HG03558 (cell line): ENCODE measurements at regions not wholly inside any gene's neighbourhood (a gene's known extent, or its start where the extent isn't known, plus 50 kb on each side); places are given as distances from the start of the nearest gene placed in this dataset.
"Not testable (repeated sequence)": the region's sequence is repeated elsewhere in the genome, so short reads cannot be mapped to it uniquely, and the experiment has no call there.

Experiments
- ATAC-seq: cut with Tn5 transposase; IDR thresholded peaks from one replicate; pipeline ENCODE4 v1.9.1; 2021; ENCODE audit warnings: moderate number of reproducible peaks; ENCODE audit not compliant: unreplicated experiment; ENCODE audit errors: extremely low read depth

DNA sequence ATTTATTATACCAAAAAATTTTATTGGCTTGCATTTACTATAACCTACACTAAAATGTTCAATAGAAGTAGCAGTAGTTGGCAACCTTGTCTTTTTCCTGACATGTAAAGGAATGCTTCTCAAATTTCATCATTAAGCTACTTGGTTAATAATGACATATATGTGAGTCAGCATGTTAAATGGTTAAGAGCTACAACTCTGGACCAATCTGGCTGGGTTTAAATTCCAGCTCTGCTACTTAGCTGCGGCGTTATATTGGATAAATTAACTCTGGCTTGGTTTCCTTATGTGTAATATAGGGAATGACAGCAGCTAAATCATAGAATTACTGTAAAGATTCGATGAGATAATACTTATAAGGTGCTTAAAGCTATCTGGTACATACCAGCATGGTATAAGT lies 53.7 kb upstream of the OTOGL start:
- ATAC-seq: no peak

DNA sequence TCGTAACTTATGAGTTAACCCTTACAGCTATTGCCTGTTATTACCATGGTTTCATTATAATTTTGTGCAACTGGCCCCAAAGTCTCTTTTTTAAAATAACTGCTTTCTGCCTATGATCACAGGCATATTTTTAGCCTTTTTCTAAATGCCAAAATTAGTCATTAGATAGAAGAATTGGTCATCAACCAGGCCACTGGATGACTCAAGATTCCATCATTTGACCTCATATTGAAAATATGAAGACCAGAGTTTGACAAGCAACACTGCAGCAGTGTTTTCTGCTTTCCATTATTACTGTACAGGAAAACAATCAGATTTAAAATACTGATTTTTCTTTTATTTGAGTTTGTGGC lies 54.7 kb upstream of the OTOGL start:
- no peak for ATAC-seq

DNA sequence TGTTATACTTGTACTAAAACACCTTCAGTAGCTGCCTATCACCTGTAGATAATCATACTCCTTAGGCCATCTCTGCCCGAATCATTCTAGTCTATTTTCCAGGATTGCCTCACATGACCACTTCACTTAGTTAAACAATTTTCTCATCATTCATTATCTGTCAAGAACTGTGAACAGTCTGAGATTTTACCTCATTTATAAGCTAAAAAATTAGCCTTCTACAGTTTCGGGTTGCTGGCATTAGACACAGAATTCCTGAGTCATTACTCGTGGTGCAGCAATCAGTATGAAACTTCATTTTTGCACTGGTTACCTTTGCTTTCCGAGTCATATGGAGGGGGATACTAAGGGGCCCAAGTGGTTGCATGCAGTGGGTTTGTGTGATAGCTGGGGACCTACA lies 57.6 kb upstream of the OTOGL start:
- no peak for ATAC-seq

DNA sequence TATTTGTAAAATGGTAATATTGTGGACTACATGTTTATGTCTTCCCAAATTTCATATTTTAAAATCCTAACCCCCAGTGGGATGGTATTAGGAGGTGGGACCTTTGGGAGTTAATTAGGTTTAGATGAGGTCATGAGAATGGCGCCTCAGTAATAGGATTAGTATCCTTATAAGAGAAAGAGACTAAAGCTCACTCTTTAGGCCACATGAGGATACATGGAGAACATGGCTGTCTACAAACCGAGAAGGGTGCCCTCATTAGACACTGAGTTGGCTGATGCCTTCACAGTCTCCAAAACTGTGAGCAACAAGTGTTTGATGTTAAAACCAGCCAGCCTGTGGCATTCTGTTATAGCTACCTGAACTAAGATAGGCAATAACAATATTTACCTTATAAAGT lies 58.3 kb upstream of the OTOGL start:
- no peak for ATAC-seq

DNA sequence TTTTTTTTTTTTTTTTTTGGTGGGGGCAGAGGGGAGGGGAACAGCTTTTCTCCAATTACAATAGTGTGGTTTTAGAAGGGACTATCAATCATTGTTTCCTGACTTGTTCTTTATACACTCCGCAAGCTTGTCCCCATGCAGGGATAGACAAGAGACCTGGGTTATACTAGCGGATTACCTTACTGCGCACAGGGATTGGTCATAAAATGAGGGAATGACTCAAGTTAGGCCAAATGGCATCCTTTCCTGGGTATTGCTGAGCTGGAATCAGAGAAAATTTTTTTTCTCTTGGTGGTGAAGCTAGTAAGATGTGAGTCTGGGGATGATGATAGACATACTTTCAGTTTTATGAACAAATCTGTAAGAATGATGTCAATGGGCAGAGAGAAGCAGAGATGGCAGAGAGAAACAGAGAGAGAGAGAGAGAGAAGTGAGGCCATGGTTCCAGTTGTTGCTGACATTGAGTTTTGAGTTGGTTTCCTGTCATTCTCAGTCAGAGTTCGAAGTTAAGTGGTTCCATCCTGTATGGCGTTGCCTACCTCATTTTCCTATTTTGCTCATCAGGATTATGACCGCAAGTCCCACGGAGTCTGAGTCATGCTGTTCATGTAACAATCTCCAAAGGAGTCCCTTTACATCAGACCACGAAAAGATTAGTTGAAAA lies 59.1 kb upstream of the OTOGL start:
- ATAC-seq: no peak

DNA sequence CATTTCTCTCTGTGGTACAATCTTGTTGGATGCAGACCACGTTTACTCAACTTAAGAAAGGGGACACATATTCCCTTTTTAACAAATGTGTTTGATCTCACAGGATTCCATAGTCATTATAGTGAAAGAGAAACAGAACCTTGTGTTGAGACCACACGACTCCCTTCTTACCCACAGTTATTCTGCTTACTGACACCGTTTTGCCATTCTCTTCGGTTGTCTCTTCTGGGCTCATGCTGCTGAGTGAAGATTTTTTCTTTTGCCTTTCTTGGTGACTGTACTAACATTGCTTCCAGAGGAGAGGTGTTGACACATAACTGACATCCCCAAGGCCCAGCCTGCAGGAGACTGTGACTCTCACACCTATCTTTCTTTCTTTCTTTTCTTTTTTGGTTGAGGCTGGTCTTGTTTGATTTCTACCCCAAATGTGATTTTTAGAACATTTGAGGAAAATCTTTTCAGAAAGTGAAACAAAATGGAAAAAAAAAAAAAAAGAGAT lies 61.2 kb upstream of the OTOGL start:
- no peak for ATAC-seq

DNA sequence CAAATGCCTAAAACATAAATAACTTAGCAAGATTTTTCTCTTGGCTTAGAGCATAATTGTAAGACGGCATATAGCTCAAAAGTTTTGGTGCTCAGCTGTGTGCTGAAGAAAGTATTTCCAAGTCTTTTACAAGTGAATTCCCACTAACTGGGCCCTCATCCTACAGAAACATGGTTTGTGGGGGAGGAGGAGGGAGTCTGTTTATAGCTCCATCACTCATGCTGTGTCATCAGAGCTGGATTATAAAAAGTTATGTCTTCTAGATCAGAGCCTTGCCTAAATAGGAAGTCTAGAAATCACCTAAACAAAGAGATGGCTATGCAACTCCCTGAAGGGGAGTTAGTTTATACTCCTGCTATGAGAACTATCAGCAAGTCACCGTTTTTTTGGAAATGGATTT lies 65.9 kb upstream of the OTOGL start:
- no peak for ATAC-seq

DNA sequence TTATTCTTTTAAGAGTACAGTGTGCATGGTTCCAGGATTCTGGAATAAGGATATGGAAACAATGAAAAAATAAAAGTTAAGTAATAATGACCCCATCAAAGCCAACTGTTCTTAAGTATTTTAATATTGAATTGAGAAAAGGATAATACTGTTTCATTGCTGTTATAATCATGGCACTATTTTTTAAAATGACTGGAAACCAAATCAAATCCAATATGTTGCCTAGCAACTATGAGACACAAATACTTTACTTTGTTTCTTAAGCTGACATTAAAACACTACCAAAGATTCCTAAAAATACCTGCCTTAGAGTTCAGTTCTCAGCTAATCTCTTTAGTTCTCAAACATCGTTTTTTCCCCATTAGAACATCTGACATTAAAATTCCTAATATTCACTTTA lies 66.4 kb upstream of the OTOGL start:
- ATAC-seq: no peak

DNA sequence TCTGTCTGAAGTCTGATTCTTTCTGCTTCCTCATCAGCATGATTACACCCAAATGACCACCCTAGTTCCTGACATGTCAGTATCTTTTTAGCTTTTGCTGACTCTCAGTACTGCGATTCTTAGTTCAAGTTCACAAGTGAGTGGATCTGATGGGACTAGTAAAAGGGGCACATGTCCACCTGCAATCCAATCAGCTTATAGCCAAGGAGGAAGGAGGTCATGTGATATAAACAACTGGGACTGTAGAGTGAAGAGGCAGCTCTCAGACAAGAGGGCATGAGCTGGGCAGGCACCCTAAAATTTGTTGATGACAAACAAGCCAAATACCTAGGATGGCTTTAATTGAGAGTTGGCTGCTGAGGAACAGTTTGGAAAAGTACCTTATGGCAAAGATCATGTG lies 68.1 kb upstream of the OTOGL start:
- ATAC-seq: no peak

DNA sequence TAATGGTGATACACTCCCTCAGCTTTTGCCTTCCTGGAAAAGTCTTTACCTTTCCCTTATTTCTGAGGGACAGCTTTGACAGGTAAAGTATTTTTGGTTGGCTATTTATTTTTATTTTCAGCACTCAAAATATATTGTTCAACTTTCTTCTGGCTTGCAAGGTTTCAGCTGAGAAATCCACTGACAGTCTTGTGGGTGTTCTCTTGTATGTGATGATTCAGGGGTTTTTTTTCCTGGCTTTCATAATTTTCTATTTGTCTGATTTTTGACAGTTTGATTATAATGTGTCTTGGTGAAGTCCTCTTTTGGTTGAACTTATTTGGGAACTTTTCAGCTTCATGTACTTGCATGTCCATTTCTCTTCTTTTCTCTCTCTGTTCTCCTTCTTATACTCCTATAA lies 73.7 kb upstream of the OTOGL start:
- ATAC-seq: no peak

DNA sequence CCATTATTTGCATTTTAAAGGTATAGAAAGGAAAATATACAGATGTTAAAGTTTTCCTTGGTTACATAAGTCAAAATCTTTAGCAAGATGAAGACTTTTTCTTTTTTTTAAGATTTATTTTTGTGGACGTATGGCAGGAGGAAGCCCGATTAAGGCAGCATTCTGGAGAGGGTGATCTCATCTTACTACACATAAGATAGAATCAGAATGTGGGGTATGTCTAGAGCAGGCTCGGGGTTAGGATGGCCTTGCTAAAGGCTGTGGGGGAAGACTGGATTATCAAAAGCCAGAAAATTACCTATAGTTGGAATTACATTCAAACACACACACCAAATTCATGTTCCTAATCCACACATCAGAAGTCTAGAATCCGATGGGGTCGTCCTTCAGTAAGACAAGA lies 79.6 kb upstream of the OTOGL start:
- ATAC-seq: no peak

DNA sequence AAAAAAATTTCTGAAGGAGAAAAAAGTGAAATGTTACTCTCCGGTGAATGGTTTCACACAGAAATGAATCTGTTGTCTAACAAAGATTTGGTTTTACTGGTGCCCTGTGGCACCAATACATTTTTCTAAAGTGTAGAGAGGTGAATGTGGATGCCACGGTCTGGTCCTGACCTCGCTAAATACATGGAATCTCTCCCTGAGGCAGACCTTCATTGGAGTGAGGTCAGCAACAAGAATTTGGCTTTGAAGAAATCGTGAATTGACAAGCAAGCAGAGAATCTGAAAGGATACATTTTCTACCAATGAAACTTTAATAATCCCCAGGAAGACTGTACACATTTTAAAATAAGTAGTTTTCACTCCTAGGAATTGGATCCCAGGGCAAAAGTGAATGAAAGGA lies 81.2 kb upstream of the OTOGL start:
- no peak for ATAC-seq

DNA sequence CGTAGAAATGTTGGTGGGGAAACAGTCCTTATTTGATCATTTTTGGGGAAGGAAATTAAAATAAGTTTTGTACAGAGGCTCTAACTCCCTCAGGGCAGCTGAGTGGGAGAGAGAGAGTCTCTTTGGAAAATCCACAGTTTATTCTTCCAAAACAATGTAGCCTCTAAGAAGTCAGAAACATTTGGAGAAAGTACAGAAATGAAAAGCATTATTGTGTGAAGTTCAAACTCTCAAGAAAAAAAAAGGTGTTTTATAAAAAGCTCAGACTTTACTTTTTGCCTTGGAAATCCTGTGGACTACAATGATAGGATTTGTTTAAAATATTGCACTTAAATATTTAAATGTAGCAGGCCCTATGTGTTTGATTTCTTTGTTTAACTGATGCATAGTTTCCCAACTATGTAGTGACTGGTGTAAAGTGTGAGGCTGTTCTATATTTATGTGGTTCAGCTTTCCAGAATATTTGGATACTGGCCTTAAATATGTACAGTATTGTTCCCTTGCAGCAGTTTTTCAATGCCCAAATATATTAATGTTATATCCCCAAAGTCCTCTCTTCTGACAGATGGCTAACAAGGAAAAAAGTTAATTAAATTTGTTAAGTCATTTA lies 82.0 kb upstream of the OTOGL start:
- ATAC-seq: no peak

DNA sequence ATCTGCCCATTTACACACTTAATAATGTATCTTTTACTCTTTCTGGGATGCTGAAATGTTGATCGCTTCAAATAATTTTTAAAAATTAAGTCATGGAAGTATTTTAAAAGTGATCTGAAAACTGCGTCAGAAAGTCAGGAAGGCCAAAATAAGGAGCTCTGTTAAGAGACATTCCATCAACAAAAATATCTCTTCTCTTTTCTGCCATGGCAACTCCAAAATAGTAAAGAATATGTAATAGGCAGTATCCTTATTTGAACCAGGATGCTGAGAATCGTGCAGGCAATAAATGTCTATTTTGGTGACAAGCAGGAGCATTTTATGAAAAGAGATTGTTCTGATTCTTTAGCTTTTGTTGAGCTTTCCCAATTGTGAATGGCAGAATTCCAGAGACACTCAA lies 81.8 kb upstream of the PPP1R12A start:
- no peak for ATAC-seq

DNA sequence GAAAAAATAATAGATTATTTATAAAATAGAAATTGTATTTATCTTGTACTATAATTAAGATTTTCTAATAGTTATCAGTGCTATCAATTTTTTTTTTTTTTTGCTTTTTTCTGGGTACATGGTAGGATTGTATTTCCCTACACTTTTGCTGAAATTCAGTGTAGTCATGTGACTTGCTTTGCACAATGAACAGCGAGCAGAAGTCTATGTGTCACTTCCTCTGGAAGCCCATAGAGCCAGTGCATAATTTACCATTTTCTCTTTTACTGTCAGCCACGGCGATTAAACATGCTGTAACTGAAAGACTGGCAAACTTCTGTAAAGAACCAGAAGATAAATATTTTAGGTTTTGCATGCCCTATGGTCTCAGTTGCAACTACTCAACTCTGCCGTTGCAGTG lies 80.8 kb upstream of the PPP1R12A start:
- ATAC-seq: no peak

DNA sequence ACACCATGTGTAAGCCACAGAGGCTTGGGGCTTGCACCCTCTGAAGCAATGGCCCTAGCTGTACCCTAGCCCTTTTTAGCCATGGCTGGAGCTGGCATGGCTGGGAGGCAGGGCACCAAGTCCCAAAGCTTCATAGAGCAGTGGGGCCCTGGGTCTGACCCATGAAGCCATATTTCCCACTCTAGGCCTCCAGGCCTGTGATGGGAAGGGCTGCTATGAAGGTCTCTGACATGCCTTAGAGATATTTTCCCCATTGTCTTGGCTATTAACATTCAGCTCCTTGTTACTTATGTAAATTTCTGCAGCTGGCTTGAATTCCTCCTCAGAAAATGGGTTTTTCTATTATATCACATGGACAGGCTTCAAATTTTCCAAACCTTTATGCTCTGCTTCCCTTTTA lies 68.8 kb upstream of the PPP1R12A start:
- ATAC-seq: not testable (repeated sequence)

DNA sequence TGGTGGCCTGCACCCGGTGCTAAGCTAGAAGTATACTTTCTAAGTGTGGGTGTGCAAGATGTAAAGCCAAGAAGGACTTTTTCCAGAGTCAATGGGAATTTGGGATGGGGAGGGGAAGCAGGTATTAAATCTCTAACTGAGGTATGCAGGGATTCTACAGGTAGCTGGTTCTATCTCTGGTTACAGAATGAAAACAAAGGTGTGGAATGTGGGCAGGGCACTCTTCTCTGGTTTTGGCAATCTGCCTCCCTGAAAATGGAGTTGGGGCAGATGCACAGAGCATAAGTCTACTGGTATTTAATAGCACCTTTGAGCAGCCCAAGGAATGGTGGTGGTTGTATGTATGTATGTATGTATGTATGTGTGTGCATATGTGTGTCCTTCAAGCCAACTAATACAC lies 66.7 kb upstream of the PPP1R12A start:
- ATAC-seq: no peak

DNA sequence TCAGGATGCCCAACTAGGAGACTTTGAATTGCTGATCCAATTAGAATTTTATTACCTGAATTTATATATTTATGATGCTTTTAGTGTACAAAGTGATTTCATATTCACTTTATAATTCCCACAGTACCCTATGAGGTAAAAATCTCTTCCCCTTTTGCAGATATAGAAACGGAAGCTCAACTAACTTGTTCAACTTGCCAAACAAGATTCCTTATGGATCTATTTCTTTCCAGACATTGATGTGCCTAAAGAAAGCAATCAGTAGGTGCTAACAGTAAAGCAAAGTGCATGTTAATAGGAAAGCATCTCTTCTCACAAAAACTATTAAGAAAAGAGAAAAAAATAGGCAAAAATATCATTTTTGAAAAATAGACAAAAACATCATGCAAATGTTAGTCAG lies 65.9 kb upstream of the PPP1R12A start:
- no peak for ATAC-seq

DNA sequence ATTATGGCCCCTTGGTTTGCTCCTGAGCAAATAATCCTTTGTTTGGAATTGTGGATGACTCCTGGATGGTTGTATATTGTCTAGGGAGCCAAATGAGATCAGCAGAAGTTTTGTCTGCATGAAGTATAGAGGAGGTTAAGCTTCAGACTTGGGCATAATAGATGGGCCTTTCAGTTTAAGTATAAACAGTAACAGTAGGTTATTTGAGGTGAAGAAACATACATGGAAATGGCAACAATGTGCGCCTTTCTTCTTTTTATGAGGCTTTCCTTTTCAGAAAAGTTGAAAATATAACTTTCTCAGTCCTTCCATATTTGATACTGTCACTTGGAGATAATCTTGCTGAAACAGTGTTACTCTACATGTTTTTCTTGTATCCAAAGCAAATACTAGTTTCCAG lies 63.7 kb upstream of the PPP1R12A start:
- ATAC-seq: no peak

DNA sequence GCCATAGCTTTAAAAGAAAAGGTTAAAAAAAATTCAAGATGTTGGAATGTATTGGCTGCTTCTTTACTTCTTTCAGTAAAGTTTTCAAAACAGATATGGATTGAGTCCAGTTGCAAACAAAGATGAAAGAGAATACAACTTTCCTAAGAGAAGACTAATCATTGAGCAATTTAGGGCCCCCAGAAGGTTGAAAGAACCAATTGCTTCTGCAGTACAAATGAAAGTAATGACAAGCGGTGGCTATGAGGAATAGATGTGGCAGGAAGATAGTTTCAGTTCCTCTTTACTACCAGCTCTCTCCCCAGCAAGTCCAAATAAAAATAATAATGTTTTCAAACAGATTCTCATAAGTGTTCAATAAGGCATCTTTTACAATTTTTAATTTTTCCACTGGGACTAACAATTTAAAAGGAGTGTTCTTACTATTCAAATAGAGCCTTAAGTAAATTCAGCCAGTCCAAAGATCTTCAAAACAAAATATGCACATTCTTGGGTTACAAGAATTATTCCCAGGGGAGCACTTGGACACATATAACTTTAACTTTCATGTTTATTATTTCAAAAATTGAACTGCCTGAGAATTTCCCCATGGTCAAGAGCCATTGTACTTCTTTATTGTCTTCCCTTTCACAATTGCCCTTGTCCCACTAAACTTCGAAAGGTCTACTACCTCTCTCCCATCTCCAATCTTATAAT lies 62.3 kb upstream of the PPP1R12A start:
- peak; percentile 100 for ATAC-seq

DNA sequence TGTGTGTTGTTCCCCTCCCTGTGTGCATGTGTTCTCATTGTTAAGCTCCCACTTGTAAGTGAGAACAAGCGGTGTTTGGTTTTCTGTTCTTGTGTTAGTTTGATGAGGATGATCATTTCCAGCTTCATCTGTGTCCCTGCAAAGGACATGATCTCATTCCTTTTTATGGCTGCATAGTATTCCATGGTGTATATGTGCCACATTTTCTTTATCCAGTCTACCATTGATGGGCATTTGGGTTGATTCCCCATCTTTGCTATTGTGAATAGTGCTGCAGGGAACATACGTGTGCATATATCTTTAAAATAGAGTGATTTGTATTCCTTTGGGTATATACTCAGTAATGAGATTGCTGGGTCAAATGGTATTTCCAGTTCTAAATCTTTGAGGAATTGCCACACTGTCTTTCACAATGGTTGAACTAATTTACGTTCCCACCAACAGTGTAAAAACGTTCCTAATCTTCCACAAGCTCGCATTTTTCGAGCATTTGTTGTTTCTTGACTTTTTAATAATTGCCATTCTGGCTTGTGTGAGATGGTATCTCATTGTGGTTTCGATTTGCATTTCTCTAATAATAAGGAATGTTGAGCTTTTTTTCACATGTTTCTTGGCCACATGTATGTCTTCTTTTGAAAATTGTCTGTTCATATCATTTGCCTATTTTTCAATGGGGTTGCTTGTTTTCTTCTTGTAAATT lies 60.6 kb upstream of the PPP1R12A start:
- not testable (repeated sequence) for ATAC-seq
